Fibroblast of pulmonary artery (primary cell): ENCODE measurements at regions not wholly inside any gene's neighbourhood (a gene's known extent, or its start where the extent isn't known, plus 50 kb on each side); places are given as distances from the start of the nearest gene placed in this dataset.
A peak's percentile ranks its signal among the peaks of the same experiment; 100 is the strongest.
"Not testable (repeated sequence)": the region's sequence is repeated elsewhere in the genome, so short reads cannot be mapped to it uniquely, and the experiment has no call there.

Experiments used
- DNase-seq: peaks from one replicate; pipeline ENCODE4 v3.0.0-alpha.2; 2010; ENCODE audit warnings: low read depth
- H3K4me3 ChIP-seq: replicated peaks from 2 replicates; pipeline ENCODE4 v1.5.1; 2011; ENCODE audit warnings: low read depth, mild to moderate bottlenecking, control low read depth, low read length, moderate library complexity
- TF ChIP-seq, protein P1 (sequence below): IDR thresholded peaks from 2 replicates; pipeline ENCODE4 v1.5.1; 2011; ENCODE audit warnings: mild to moderate bottlenecking, control low read depth, low read length, inconsistent platforms; ENCODE audit errors: missing control alignments

DNA sequence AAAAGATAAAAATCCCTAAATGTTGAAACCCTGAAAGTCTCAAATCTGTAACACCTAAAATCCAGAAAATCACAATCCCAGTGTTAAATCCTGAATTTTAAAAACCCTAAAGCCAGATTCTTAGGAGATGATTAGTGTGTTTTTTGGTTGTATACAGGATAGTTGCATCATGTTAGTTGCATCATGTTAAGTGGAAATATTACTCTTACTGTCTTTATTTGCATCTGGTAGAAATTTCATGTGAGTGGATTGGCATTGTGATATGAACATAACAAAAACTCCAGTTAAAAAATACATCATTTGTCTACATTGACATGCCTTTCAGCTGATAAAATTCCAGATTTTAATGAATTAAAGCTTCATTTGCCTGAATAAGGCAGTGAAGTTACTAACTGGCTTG is 683.1 kb upstream of the ACVR2A start:
- DNase-seq, result no peak
- TF ChIP-seq, protein P1, sequence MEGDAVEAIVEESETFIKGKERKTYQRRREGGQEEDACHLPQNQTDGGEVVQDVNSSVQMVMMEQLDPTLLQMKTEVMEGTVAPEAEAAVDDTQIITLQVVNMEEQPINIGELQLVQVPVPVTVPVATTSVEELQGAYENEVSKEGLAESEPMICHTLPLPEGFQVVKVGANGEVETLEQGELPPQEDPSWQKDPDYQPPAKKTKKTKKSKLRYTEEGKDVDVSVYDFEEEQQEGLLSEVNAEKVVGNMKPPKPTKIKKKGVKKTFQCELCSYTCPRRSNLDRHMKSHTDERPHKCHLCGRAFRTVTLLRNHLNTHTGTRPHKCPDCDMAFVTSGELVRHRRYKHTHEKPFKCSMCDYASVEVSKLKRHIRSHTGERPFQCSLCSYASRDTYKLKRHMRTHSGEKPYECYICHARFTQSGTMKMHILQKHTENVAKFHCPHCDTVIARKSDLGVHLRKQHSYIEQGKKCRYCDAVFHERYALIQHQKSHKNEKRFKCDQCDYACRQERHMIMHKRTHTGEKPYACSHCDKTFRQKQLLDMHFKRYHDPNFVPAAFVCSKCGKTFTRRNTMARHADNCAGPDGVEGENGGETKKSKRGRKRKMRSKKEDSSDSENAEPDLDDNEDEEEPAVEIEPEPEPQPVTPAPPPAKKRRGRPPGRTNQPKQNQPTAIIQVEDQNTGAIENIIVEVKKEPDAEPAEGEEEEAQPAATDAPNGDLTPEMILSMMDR, result no peak
- H3K4me3 ChIP-seq, result no peak overlapping the region

DNA sequence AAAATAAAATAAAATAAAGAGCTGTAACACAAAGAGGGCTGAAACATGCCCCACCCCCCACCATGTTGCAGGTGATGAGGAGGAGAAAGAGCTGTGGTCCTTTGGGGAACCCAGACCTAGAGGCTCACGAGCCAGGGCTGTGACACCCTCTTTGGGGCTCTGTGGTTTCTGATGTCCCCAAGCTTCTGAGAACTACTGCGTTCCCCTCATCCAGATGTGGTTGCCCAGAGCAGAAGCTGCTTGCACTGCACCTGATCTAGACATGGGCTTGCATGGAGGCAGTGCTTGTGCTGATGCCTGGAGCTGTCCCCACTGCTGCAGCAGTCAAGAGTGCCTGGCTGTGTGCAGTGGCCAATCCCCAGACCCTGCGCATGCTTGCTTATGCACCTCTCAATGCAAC is 687.9 kb upstream of the ACVR2A start:
- TF ChIP-seq, protein P1, result no peak
- no peak for DNase-seq
- no peak overlapping the region for H3K4me3 ChIP-seq

DNA sequence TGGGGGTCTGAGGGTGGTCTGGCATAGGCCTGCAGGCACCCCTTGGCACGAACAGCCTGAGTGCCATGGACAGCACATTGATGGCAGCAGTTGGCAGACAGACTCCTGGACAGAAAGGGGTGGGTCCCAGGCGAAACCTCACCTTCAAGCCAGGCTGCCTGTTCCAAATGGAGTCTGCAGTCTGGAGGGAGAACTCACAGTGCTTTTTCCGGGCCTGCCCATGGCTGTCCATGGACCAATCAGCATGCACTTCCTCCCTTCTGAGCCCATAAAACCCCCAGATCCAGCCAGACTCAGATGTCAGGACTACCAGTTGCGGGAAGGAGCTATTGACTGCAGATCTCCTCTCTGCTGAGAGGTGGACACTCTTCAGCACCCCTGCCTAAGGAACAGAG is 694.6 kb upstream of the ACVR2A start:
- DNase-seq, result no peak
- H3K4me3 ChIP-seq, result no peak overlapping the region
- TF ChIP-seq, protein P1, result no peak

DNA sequence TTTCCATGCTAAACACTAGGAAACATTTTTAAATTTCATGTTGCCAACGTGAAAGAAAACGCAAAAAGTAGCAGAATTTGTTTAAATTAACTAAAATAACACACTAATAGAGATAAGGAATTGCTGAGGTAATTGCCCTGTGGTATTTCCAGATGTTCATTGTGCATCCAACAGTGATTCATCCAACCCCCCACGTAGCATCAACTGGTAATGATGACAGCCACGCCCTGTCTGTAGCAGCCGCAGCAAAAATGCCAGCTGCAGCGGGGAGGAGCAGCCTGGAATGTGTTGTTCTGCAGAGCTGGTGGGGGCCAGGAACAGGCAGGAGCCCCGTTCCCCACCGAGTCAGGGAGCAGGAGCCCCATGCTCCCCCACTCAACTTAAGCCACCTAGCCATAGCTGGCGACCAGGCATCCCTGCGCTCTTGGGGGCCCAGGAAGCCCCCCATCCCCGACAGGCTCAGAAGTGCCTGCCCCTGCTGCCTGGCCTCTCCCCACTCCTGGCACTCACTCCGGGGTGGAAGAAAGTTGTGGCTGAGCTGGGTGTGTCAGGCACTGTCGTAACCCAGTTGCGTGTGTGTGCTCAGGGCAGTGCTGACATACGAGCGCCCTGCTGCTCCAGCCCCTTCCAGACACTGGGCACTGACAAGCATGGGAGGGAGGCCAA is 695.1 kb upstream of the ACVR2A start:
- TF ChIP-seq, protein P1, result no peak
- no peak overlapping the region for H3K4me3 ChIP-seq
- peak; percentile 47 for DNase-seq

DNA sequence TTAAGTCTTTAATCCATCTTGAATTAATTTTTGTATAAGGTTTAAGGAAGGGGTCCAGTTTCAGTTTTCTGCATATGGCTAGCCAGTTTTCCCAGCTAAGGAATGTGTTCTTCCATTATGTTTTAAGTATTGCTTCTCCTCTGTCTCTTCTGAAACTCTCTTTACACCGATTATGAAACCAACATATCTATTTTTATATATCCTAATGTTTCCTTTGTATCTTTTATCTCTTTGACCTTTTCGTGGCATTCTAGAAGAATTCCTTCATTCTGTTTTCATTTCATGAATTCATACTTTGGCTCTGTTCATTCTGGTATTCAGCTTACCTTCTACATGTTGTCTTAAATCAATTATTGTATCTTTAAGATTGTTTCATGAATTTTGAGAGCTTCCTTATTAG is 697.0 kb upstream of the ACVR2A start:
- no peak for DNase-seq
- H3K4me3 ChIP-seq, result no peak overlapping the region
- TF ChIP-seq, protein P1, result no peak

DNA sequence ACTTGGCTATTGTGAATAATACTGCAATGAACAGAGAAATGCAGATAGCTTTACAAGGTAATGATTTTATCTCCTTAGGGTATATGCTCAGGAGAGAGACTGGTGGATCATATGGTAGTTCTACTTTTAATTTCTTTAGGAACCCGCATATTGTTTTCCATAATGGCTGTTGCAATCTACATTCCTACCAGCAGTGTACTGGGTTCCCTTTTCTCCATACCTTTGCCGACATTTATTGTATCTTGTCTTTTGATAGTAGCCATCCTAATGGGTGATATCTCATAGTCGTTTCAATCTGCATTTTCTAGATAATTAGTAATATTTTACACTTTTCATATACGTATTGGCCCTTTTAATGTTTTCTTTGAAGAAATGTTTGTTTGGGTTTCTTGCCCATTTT is 702.9 kb upstream of the ACVR2A start:
- H3K4me3 ChIP-seq, result no peak overlapping the region
- TF ChIP-seq, protein P1, result peak; percentile 14
- DNase-seq, result no peak

DNA sequence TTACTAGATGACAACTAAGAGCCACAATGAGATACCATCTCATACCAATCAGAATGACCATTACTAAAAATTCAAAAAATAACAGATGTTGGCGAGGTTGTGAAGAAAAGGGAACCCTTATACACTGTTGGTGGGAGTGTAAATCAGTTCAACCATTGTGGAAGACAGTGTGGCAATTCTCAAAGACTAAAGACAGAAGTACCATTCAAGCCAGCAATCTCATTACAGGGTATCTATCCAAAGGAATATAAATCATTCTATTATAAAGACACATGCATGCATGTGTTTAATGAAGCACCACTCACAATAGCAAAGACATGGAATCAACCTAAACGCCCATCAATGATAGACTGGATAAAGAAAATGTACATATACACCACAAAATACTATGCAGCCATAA is 705.1 kb upstream of the ACVR2A start:
- not testable (repeated sequence) for DNase-seq, H3K4me3 ChIP-seq
